B cell (primary cell): ENCODE measurements at regions not wholly inside any gene's neighbourhood (a gene's known extent, or its start where the extent isn't known, plus 50 kb on each side); places are given as distances from the start of the nearest gene placed in this dataset.

ENCODE experiments used
- CTCF ChIP-seq: fragments of 200-600 bp; IDR thresholded peaks from one replicate; pipeline ENCODE4 v1.8.0; 2022; ENCODE audit warnings: antibody characterized with exemption, mild to moderate bottlenecking
- EZH2 ChIP-seq: IDR thresholded peaks from 2 replicates; pipeline ENCODE4 v1.6.1; 2012; ENCODE audit warnings: borderline replicate concordance, low read depth, mild to moderate bottlenecking, moderate library complexity, low read length; ENCODE audit not compliant: insufficient read depth, poor library complexity, severe bottlenecking

GRCh38 chr6:50277774-50278173, 228.0 kb upstream of the DEFB112 start:
- TF ChIP-seq CTCF (no peak), EZH2 (no peak)
